ENCODE measurements at regions not wholly inside any gene's neighbourhood (a gene's known extent, or its start where the extent isn't known, plus 50 kb on each side); places are given as distances from the start of the nearest gene placed in this dataset.

GRCh38 chr18:51656249-51656648 lies 458.8 kb upstream of the MEX3C start:
- TF ChIP-seq CTCF (IDR thresholded peaks at IDR 0.05) (no peak), MEF2A (IDR thresholded peaks at IDR 0.05; ENCODE audit: borderline replicate concordance, low read depth) (no peak), MXI1 (IDR thresholded peaks at IDR 0.05; ENCODE audit: low read depth, low read length) (no peak), POLR2AphosphoS5 (IDR thresholded peaks at IDR 0.05; ENCODE audit: low read depth, low read length) (no peak), GATA2 (CRISPR knock-in tag; IDR thresholded peaks at IDR 0.05) (no peak), PBX3 (IDR thresholded peaks at IDR 0.05) (no peak), CHD2 (IDR thresholded peaks at IDR 0.05; ENCODE audit: low read length, partially characterized antibody) (no peak), USF1 (IDR thresholded peaks at IDR 0.05; ENCODE audit: borderline replicate concordance, low read depth) (no peak), SIN3A (IDR thresholded peaks at IDR 0.05; ENCODE audit: borderline replicate concordance, low read depth, low read length) (no peak)

Data from SK-N-SH (cell line).